Germinal center (tissue), 1 donor: ENCODE measurements at regions not wholly inside any gene's neighbourhood (a gene's known extent, or its start where the extent isn't known, plus 50 kb on each side); places are given as distances from the start of the nearest gene placed in this dataset.
"Not testable (repeated sequence)": the region's sequence is repeated elsewhere in the genome, so short reads cannot be mapped to it uniquely, and the experiment has no call there.

Experiments used
- DNase-seq: peaks from one replicate; pipeline ENCODE4 v3.0.0; 2012; ENCODE audit warnings: mixed read lengths, low spot score

- DNase-seq: no peak
Observed at GRCh38 chr17:34740565-34741520, 161.5 kb downstream of the TMEM132E start.

GRCh38 chr17:34739386-34739785 lies 160.0 kb downstream of the TMEM132E start:
- DNase-seq: no peak

- DNase-seq: not testable (repeated sequence)
Observed at GRCh38 chr17:34737673-34738072, 158.3 kb downstream of the TMEM132E start.

GRCh38 chr17:34736611-34737010 lies 157.2 kb downstream of the TMEM132E start:
- no peak for DNase-seq

GRCh38 chr17:34733333-34733732 lies 154.0 kb downstream of the TMEM132E start:
- no peak for DNase-seq

- DNase-seq: no peak
Observed at GRCh38 chr17:34730816-34731215, 151.4 kb downstream of the TMEM132E start.

- no peak for DNase-seq
Observed at GRCh38 chr17:34728771-34729310, 149.5 kb downstream of the TMEM132E start.

- DNase-seq: no peak
Observed at GRCh38 chr17:34727601-34728000, 148.2 kb downstream of the TMEM132E start.

- DNase-seq: no peak
Observed at GRCh38 chr17:34726536-34727384, 147.4 kb downstream of the TMEM132E start.

- no peak for DNase-seq
Observed at GRCh38 chr17:34725725-34726124, 146.3 kb downstream of the TMEM132E start.

GRCh38 chr17:34725008-34725407 lies 145.6 kb downstream of the TMEM132E start:
- no peak for DNase-seq

GRCh38 chr17:34723875-34724274 lies 144.5 kb downstream of the TMEM132E start:
- no peak for DNase-seq

- no peak for DNase-seq
Observed at GRCh38 chr17:34721326-34721725, 141.9 kb downstream of the TMEM132E start.

- no peak for DNase-seq
Observed at GRCh38 chr17:34720760-34721159, 141.4 kb downstream of the TMEM132E start.

GRCh38 chr17:34719569-34719968 lies 140.2 kb downstream of the TMEM132E start:
- DNase-seq: no peak

GRCh38 chr17:34717092-34717491 lies 137.7 kb downstream of the TMEM132E start:
- DNase-seq: no peak

- no peak for DNase-seq
Observed at GRCh38 chr17:34716291-34716690, 136.9 kb downstream of the TMEM132E start.

- no peak for DNase-seq
Observed at GRCh38 chr17:34715504-34715903, 136.1 kb downstream of the TMEM132E start.

- no peak for DNase-seq
Observed at GRCh38 chr17:34714475-34715410, 135.4 kb downstream of the TMEM132E start.

GRCh38 chr17:34713687-34714086 lies 134.3 kb downstream of the TMEM132E start:
- no peak for DNase-seq

GRCh38 chr17:34712481-34713195 lies 133.3 kb downstream of the TMEM132E start:
- DNase-seq: no peak
